DND-41 (cell line): ENCODE measurements at regions not wholly inside any gene's neighbourhood (a gene's known extent, or its start where the extent isn't known, plus 50 kb on each side); places are given as distances from the start of the nearest gene placed in this dataset.

Source experiments
- ATAC-seq: fragments of 200-7000 bp; cut with Tn5 transposase; 3 replicates; pipeline ENCODE4 v1.9.1; 2021; ENCODE audit warnings: low read depth; ENCODE audit not compliant: insufficient read depth
- DNase-seq: peaks from one replicate; pipeline ENCODE4 v3.0.0-alpha.2; 2020
- H2AFZ ChIP-seq: 2 replicates; pipeline ENCODE4 v1.6.0; 2012; ENCODE audit warnings: low read depth, low read length
- H3K27ac ChIP-seq: 2 replicates; pipeline ENCODE4 v1.5.1; 2012; ENCODE audit warnings: low read length, inconsistent platforms
- H3K27me3 ChIP-seq: fragments of 200-600 bp; sonication (generic); 2 replicates; pipeline ENCODE4 v1.6.0; 2012; ENCODE audit warnings: low read length, mild to moderate bottlenecking, inconsistent platforms; ENCODE audit not compliant: insufficient read depth, poor library complexity
- H3K36me3 ChIP-seq: 2 replicates; pipeline ENCODE4 v1.5.1; 2012; ENCODE audit warnings: low read length, inconsistent platforms; ENCODE audit not compliant: insufficient read depth
- H3K4me1 ChIP-seq: 2 replicates; pipeline ENCODE4 v1.5.1; 2012; ENCODE audit warnings: mild to moderate bottlenecking, low read length; ENCODE audit not compliant: insufficient read depth
- H3K4me2 ChIP-seq: 2 replicates; pipeline ENCODE4 v1.6.0; 2012; ENCODE audit warnings: mild to moderate bottlenecking, moderate library complexity, low read length, inconsistent platforms; ENCODE audit not compliant: insufficient read depth
- H3K4me3 ChIP-seq, 2 experiments: fragments of 200-600 bp in 1 of 2; shearing (Covaris generic) in 1 of 2; 2 replicates each; pipeline ENCODE4 v1.5.1; 2012 to 2016; ENCODE audit warnings: inconsistent platforms in 2 of 2, low read length in 2 of 2, mild to moderate bottlenecking in 2 of 2, low read depth in 1 of 2, moderate library complexity in 1 of 2
- H3K79me2 ChIP-seq: 2 replicates; pipeline ENCODE4 v1.6.0; 2012; ENCODE audit warnings: low read length, inconsistent platforms; ENCODE audit not compliant: insufficient read depth
- H3K9ac ChIP-seq: 2 replicates; pipeline ENCODE4 v1.6.0; 2012; ENCODE audit warnings: low read depth, mild to moderate bottlenecking, inconsistent platforms, low read length, moderate library complexity
- H3K9me3 ChIP-seq: 2 replicates; pipeline ENCODE4 v1.5.1; 2012; ENCODE audit warnings: low read length, moderate library complexity, mild to moderate bottlenecking, inconsistent platforms; ENCODE audit not compliant: insufficient read depth, severe bottlenecking
- H4K20me1 ChIP-seq: 2 replicates; pipeline ENCODE4 v1.6.0; 2012; ENCODE audit warnings: low read length; ENCODE audit not compliant: insufficient read depth
- CTCF ChIP-seq: IDR thresholded peaks from 2 replicates; pipeline ENCODE4 v1.5.1; 2012; ENCODE audit warnings: borderline replicate concordance, low read length, moderate library complexity, mild to moderate bottlenecking; ENCODE audit not compliant: poor library complexity, severe bottlenecking; ENCODE audit errors: extremely low read depth
- EZH2 ChIP-seq: IDR thresholded peaks from 3 replicates; pipeline ENCODE4 v1.6.1; 2012; ENCODE audit warnings: borderline replicate concordance, low read depth, mild to moderate bottlenecking, moderate library complexity, low read length, inconsistent platforms; ENCODE audit not compliant: severe bottlenecking

GRCh38 chr5:60293518-60293917, 400.0 kb upstream of the PDE4D start:
- Histone ChIP-seq H3K9me3 (no peaks in the 10 kb centered on the region), H3K4me2 (no peak overlapping the region), H4K20me1 (no peaks in the 10 kb centered on the region), H2AFZ (no peak overlapping the region), H3K36me3 (no peaks in the 10 kb centered on the region), H3K9ac (no peak overlapping the region), H3K27ac (no peak overlapping the region), H3K4me3 (no peak overlapping the region), H3K27me3 (no peaks in the 10 kb centered on the region), H3K79me2 (no peaks in the 10 kb centered on the region), H3K4me1 (no peaks in the 10 kb centered on the region)
- TF ChIP-seq EZH2, result no peak
- no peak for TF ChIP-seq CTCF
- no peak for DNase-seq
- ATAC-seq, result no peak

GRCh38 chr5:60287174-60287771, 393.7 kb upstream of the PDE4D start:
- Histone ChIP-seq H3K27ac (no peak overlapping the region), H4K20me1 (no peaks in the 10 kb centered on the region), H3K4me3 (no peak overlapping the region), H3K79me2 (no peaks in the 10 kb centered on the region), H3K27me3 (no peaks in the 10 kb centered on the region), H3K9me3 (no peaks in the 10 kb centered on the region), H3K4me1 (no peaks in the 10 kb centered on the region), H3K36me3 (no peaks in the 10 kb centered on the region), H3K4me2 (no peak overlapping the region), H3K9ac (no peak overlapping the region), H2AFZ (no peak overlapping the region)
- DNase-seq, result peak; percentile 9
- TF ChIP-seq EZH2 (no peak), CTCF (peak; percentile 51)
- peak; percentile 52; the same call in 1 of the 3 replicates for ATAC-seq

- no peak overlapping the region for H2AFZ ChIP-seq
- H3K9ac ChIP-seq, result no peak overlapping the region
- H3K36me3 ChIP-seq, result no peaks in the 10 kb centered on the region
- DNase-seq (no peak), ATAC-seq (no peak)
- no peak overlapping the region for H3K27ac ChIP-seq
- TF ChIP-seq CTCF, result no peak
- TF ChIP-seq EZH2, result no peak
- H3K27me3 ChIP-seq, result no peaks in the 10 kb centered on the region
- no peaks in the 10 kb centered on the region for H3K4me1 ChIP-seq
- H3K4me2 ChIP-seq, result no peak overlapping the region
- no peak overlapping the region for H3K4me3 ChIP-seq
- no peaks in the 10 kb centered on the region for H4K20me1 ChIP-seq
- no peaks in the 10 kb centered on the region for H3K9me3 ChIP-seq
- no peaks in the 10 kb centered on the region for H3K79me2 ChIP-seq
Measured at GRCh38 chr5:60285910-60286309, 392.4 kb upstream of the PDE4D start.
